HEK293 (cell line): ENCODE measurements at regions not wholly inside any gene's neighbourhood (a gene's known extent, or its start where the extent isn't known, plus 50 kb on each side); places are given as distances from the start of the nearest gene placed in this dataset.

Source experiments
- TCF7L2 ChIP-seq: IDR thresholded peaks from 2 replicates; pipeline ENCODE4 v1.6.1; 2011; ENCODE audit warnings: low read depth, mild to moderate bottlenecking, inconsistent platforms, low read length, moderate library complexity, borderline replicate concordance
- ZEB2 ChIP-seq: fragments of 450-650 bp; formaldehyde crosslinking; IDR thresholded peaks from 2 replicates; pipeline ENCODE4 v1.5.1; 2016; ENCODE audit warnings: missing biosample characterization, missing genetic modification characterization
- ZNF10 ChIP-seq: fragments of 450-650 bp; formaldehyde crosslinking; IDR thresholded peaks from 2 replicates; pipeline ENCODE4 v1.5.1; 2017; ENCODE audit warnings: missing biosample characterization, missing genetic modification characterization
- ZNF140 ChIP-seq: fragments of 450-650 bp; formaldehyde crosslinking; IDR thresholded peaks from 2 replicates; pipeline ENCODE4 v1.5.1; 2016; ENCODE audit warnings: missing biosample characterization, missing genetic modification characterization
- ZNF223 ChIP-seq: fragments of 450-650 bp; formaldehyde crosslinking; IDR thresholded peaks from 2 replicates; pipeline ENCODE4 v1.5.1; 2016; ENCODE audit warnings: missing biosample characterization, missing genetic modification characterization
- TF ChIP-seq, protein P1 (sequence below): fragments of 450-650 bp; formaldehyde crosslinking; IDR thresholded peaks from 2 replicates; pipeline ENCODE4 v1.5.1; 2016; ENCODE audit warnings: missing biosample characterization, missing genetic modification characterization
- TF ChIP-seq, protein P2 (sequence below): fragments of 450-650 bp; formaldehyde crosslinking; IDR thresholded peaks from 2 replicates; pipeline ENCODE4 v1.5.1; 2016; ENCODE audit warnings: missing biosample characterization, missing genetic modification characterization
- TF ChIP-seq, protein P3 (sequence below): fragments of 450-650 bp; formaldehyde crosslinking; IDR thresholded peaks from 2 replicates; pipeline ENCODE4 v1.5.1; 2016; ENCODE audit warnings: missing biosample characterization, missing genetic modification characterization, low read depth

DNA sequence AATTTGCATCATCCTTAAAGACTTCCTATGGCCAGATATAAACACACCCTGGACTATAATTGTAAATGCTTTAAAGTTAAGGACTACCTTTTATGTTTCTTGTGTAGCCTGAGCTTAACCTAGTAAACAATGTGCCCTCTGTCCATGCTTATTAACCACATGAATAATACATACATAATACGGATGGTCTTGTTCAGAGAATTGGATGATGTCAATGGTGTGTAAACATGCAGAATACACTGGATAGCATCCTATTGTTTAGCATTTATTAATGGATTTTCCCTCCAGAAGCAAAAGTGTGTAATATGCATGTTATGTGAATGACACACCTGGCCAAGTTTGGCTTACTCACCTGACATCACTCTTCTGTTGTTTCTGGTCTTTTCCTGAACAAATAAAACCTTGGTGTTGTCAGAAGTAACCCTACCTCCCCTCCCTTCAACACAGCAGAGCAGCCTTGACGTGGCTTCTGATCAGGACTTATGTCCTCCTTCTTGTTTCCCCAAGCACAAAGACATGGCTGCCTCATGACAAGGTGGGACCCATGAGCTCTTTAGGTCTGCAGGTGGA is 517.9 kb downstream of the MTRR start:
- TF ChIP-seq TCF7L2 (no peak), ZNF140 (tag by site-specific recombination) (no peak), ZNF10 (no peak), ZEB2 (tag by site-specific recombination) (no peak), ZNF223 (tag by site-specific recombination) (no peak)
- TF ChIP-seq, protein P1, sequence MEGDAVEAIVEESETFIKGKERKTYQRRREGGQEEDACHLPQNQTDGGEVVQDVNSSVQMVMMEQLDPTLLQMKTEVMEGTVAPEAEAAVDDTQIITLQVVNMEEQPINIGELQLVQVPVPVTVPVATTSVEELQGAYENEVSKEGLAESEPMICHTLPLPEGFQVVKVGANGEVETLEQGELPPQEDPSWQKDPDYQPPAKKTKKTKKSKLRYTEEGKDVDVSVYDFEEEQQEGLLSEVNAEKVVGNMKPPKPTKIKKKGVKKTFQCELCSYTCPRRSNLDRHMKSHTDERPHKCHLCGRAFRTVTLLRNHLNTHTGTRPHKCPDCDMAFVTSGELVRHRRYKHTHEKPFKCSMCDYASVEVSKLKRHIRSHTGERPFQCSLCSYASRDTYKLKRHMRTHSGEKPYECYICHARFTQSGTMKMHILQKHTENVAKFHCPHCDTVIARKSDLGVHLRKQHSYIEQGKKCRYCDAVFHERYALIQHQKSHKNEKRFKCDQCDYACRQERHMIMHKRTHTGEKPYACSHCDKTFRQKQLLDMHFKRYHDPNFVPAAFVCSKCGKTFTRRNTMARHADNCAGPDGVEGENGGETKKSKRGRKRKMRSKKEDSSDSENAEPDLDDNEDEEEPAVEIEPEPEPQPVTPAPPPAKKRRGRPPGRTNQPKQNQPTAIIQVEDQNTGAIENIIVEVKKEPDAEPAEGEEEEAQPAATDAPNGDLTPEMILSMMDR: no peak
- TF ChIP-seq, protein P2, sequence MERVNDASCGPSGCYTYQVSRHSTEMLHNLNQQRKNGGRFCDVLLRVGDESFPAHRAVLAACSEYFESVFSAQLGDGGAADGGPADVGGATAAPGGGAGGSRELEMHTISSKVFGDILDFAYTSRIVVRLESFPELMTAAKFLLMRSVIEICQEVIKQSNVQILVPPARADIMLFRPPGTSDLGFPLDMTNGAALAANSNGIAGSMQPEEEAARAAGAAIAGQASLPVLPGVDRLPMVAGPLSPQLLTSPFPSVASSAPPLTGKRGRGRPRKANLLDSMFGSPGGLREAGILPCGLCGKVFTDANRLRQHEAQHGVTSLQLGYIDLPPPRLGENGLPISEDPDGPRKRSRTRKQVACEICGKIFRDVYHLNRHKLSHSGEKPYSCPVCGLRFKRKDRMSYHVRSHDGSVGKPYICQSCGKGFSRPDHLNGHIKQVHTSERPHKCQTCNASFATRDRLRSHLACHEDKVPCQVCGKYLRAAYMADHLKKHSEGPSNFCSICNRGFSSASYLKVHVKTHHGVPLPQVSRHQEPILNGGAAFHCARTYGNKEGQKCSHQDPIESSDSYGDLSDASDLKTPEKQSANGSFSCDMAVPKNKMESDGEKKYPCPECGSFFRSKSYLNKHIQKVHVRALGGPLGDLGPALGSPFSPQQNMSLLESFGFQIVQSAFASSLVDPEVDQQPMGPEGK (tag by site-specific recombination): no peak
- TF ChIP-seq, protein P3, sequence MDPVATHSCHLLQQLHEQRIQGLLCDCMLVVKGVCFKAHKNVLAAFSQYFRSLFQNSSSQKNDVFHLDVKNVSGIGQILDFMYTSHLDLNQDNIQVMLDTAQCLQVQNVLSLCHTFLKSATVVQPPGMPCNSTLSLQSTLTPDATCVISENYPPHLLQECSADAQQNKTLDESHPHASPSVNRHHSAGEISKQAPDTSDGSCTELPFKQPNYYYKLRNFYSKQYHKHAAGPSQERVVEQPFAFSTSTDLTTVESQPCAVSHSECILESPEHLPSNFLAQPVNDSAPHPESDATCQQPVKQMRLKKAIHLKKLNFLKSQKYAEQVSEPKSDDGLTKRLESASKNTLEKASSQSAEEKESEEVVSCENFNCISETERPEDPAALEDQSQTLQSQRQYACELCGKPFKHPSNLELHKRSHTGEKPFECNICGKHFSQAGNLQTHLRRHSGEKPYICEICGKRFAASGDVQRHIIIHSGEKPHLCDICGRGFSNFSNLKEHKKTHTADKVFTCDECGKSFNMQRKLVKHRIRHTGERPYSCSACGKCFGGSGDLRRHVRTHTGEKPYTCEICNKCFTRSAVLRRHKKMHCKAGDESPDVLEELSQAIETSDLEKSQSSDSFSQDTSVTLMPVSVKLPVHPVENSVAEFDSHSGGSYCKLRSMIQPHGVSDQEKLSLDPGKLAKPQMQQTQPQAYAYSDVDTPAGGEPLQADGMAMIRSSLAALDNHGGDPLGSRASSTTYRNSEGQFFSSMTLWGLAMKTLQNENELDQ (tag by site-specific recombination): no peak
